GM12878 (cell line): ENCODE measurements at regions not wholly inside any gene's neighbourhood (a gene's known extent, or its start where the extent isn't known, plus 50 kb on each side); places are given as distances from the start of the nearest gene placed in this dataset.

Source experiments
- ATAC-seq: fragments of 200-7000 bp; cut with Tn5 transposase; 3 replicates; pipeline ENCODE4 v1.9.1; 2020; ENCODE audit warnings: mild to moderate bottlenecking, moderate library complexity
- BruUV-seq: library from RNA; stranded (reverse); fragments of 400-500 nt; replicated peaks from 2 replicates; lab custom pipeline; 2021; lab: Mats Ljungman, UMichigan
- CTCF ChIA-PET: fragments of 300-600 bp; sonication (Branson Sonifier 250); formaldehyde crosslinking; extraction: SDS; loops from one replicate; lab custom pipeline; 2021; ENCODE audit warnings: inconsistent platforms; lab: Yijun Ruan, JAX
- POLR2A ChIA-PET: fragments of 350-600 bp; formaldehyde crosslinking; extraction: SDS; loops from one replicate; lab custom pipeline; 2021; ENCODE audit warnings: inconsistent platforms; lab: Charles Lee
- RAD21 ChIA-PET: fragments of 300-600 bp; sonication (Branson Sonifier 250); formaldehyde crosslinking; loops from one replicate; lab custom pipeline; 2023; ENCODE audit warnings: antibody characterized with exemption; ENCODE audit not compliant: unreplicated experiment; lab: Charles Lee
- SMC1A ChIA-PET: fragments of 300-600 bp; sonication (Branson Sonifier 250); formaldehyde crosslinking; loops from one replicate; lab custom pipeline; 2023; ENCODE audit not compliant: unreplicated experiment, uncharacterized antibody; lab: Charles Lee
- DNase-seq: peaks from one replicate; pipeline ENCODE4 v3.0.0-alpha.2; 2011; ENCODE audit warnings: low read depth, low spot score
- FAIRE-seq: peaks from 3 replicates; lab custom pipeline; 2011; peaks lifted over from hg19 to GRCh38; lab: Jason Lieb, UNC
- H2AFZ ChIP-seq: 2 replicates; pipeline ENCODE4 v1.6.0; 2011; ENCODE audit warnings: low read depth, low read length, control low read depth; ENCODE audit not compliant: control insufficient read depth
- H3K27ac ChIP-seq: 2 replicates; pipeline ENCODE4 v1.5.1; 2011; ENCODE audit warnings: control low read depth; ENCODE audit not compliant: control insufficient read depth, insufficient read depth
- H3K27me3 ChIP-seq, 2 experiments: replicated peaks in 1 of 2; 2 replicates each; pipeline versions ENCODE4 v1.6.0 to v1.6.1; 2011; ENCODE audit warnings: low read length in 1 of 2; ENCODE audit not compliant: control insufficient read depth in 2 of 2, insufficient read depth in 2 of 2
- H3K36me3 ChIP-seq, 2 experiments: 2 replicates each; pipeline ENCODE4 v1.5.1; 2011; ENCODE audit warnings: low read length in 1 of 2; ENCODE audit not compliant: control insufficient read depth in 2 of 2, insufficient read depth in 2 of 2
- H3K4me1 ChIP-seq: 2 replicates; pipeline ENCODE4 v1.6.1; 2011; ENCODE audit warnings: mild to moderate bottlenecking, low read length, moderate library complexity, mixed read lengths; ENCODE audit not compliant: control insufficient read depth, insufficient read depth
- H3K4me2 ChIP-seq: 2 replicates; pipeline ENCODE4 v1.6.0; 2011; ENCODE audit warnings: control low read depth; ENCODE audit not compliant: control insufficient read depth, insufficient read depth
- H3K4me3 ChIP-seq: fragments of 200-600 bp; sonication (generic); 2 replicates; pipeline ENCODE4 v1.5.1; 2016
- H3K79me2 ChIP-seq: 2 replicates; pipeline ENCODE4 v1.6.0; 2011; ENCODE audit warnings: low read length; ENCODE audit not compliant: control insufficient read depth, insufficient read depth
- H3K9ac ChIP-seq: 2 replicates; pipeline ENCODE4 v1.8.0; 2011; ENCODE audit warnings: low read length, control low read depth, mixed read lengths; ENCODE audit not compliant: control insufficient read depth, insufficient read depth
- H3K9me3 ChIP-seq: replicated peaks from 3 replicates; pipeline ENCODE4 v1.5.1; 2011; ENCODE audit warnings: mild to moderate bottlenecking, low read length; ENCODE audit not compliant: control insufficient read depth, insufficient read depth
- H4K20me1 ChIP-seq: 2 replicates; pipeline ENCODE4 v1.6.0; 2011; ENCODE audit not compliant: control insufficient read depth, insufficient read depth
- CEBPZ ChIP-seq: fragments of 150-350 bp; IDR thresholded peaks from 2 replicates; pipeline ENCODE4 v1.6.1; 2016; ENCODE audit warnings: low read depth, low read length
- CTCF ChIP-seq, 3 experiments: IDR thresholded peaks in 2 of 3; conservative IDR thresholded peaks in 1 of 3; 2 replicates each; pipeline ENCODE4 v1.5.1; 2011; ENCODE audit warnings: low read depth in 3 of 3, low read length in 3 of 3, mild to moderate bottlenecking in 3 of 3, control low read depth in 2 of 3, moderate library complexity in 2 of 3, inconsistent platforms in 1 of 3, mixed read lengths in 1 of 3; ENCODE audit not compliant: control insufficient read depth in 2 of 3, insufficient read depth in 1 of 3; ENCODE audit errors: extremely low read depth in 1 of 3
- E4F1 ChIP-seq: fragments of 450-650 bp; IDR thresholded peaks from 2 replicates; pipeline ENCODE4 v1.6.1; 2018; ENCODE audit warnings: borderline replicate concordance, mild to moderate bottlenecking; ENCODE audit not compliant: partially characterized antibody
- EGR1 ChIP-seq, 2 experiments: IDR thresholded peaks; 1 replicate in 1 of 2; 2 replicates in 1 of 2; pipeline ENCODE4 v1.6.1; 2011 to 2012; ENCODE audit warnings: low read depth in 2 of 2, low read length in 2 of 2, borderline replicate concordance in 1 of 2, mild to moderate bottlenecking in 1 of 2, moderate library complexity in 1 of 2
- ETV6 ChIP-seq, 2 experiments: fragments of 450-650 bp in 1 of 2; IDR thresholded peaks in 1 of 2; conservative IDR thresholded peaks in 1 of 2; 2 replicates each; pipeline ENCODE4 v1.6.1; 2014; ENCODE audit warnings: antibody characterized with exemption in 1 of 2, borderline replicate concordance in 1 of 2, low read depth in 1 of 2, mild to moderate bottlenecking in 1 of 2, moderate library complexity in 1 of 2
- MAX ChIP-seq: IDR thresholded peaks from 2 replicates; pipeline ENCODE4 v1.6.1; 2012; ENCODE audit warnings: low read depth, low read length, improper control_type of control experiment
- RBBP5 ChIP-seq: fragments of 200-600 bp; sonication (generic); conservative IDR thresholded peaks from 2 replicates; pipeline ENCODE4 v1.6.1; 2016
- SMAD1 ChIP-seq: fragments of 450-650 bp; IDR thresholded peaks from 2 replicates; pipeline ENCODE4 v1.6.1; 2018; ENCODE audit warnings: mild to moderate bottlenecking, low read depth; ENCODE audit not compliant: partially characterized antibody
- in situ Hi-C: fragments of 300-500 bp; cut with MboI; formaldehyde crosslinking; loops from 9 replicates; pipeline ENCODE4 v1.14.3; 2018; ENCODE audit warnings: mixed read lengths
- intact Hi-C: fragments of 100-400 bp; cut with micrococcal nuclease; formaldehyde crosslinking; loops from one replicate; pipeline ENCODE4 v1.14.2; 2022; ENCODE audit not compliant: unreplicated experiment

GRCh38 chr2:175247159-175247558, 65.6 kb upstream of the ATP5MC3 start:
- no TSS peak for BruUV-seq
- intact Hi-C loops = no loop called here
- SMC1A ChIA-PET = interaction anchor here (0.9 kb wide), 1 partner anchor 14 kb away, joined by 3 read pairs; no protein-coding TSS in a partner anchor
- no peak for DNase-seq
- Histone ChIP-seq H3K4me1 (no peaks in the 10 kb centered on the region), H3K4me2 (no peak overlapping the region), H2AFZ (no peak overlapping the region), H3K9ac (no peak overlapping the region), H3K27me3 (peaks cover 0 to 1% of the 10 kb centered on the region in 2 experiments; a peak in 2 of 4 replicates), H3K36me3 (no peaks in the 10 kb centered on the region), H3K79me2 (no peaks in the 10 kb centered on the region), H4K20me1 (no peaks in the 10 kb centered on the region), H3K4me3 (no peak overlapping the region), H3K27ac (no peak overlapping the region), H3K9me3 (no peaks in the 10 kb centered on the region)
- in situ Hi-C loops = no loop called here
- FAIRE-seq = no peak
- RAD21 ChIA-PET = no interaction called here
- no peak for ATAC-seq
- no peak for TF ChIP-seq SMAD1
- TF ChIP-seq EGR1 (IDR thresholded peaks at IDR 0.05; ENCODE audit: borderline replicate concordance in 1 of 2, low read depth in 2 of 2, low read length in 2 of 2) = no peak
- TF ChIP-seq RBBP5 = no peak
- no peak for TF ChIP-seq CTCF (IDR thresholded peaks at IDR 0.05 in 2 of 3, conservative IDR thresholded peaks at IDR 0.05 in 1 of 3; ENCODE audit: control insufficient read depth in 2 of 3, extremely low read depth in 1 of 3, insufficient read depth in 1 of 3, low read depth in 3 of 3, low read length in 3 of 3)
- no peak for TF ChIP-seq ETV6 (conservative IDR thresholded peaks at IDR 0.05 in 1 of 2, IDR thresholded peaks at IDR 0.05 in 1 of 2; ENCODE audit: borderline replicate concordance in 1 of 2, low read depth in 1 of 2)
- TF ChIP-seq E4F1 = no peak
- no peak for TF ChIP-seq CEBPZ
- TF ChIP-seq MAX = no peak
- POLR2A ChIA-PET = no interaction called here
- CTCF ChIA-PET = no interaction called here
